ENCODE measurements at regions not wholly inside any gene's neighbourhood (a gene's known extent, or its start where the extent isn't known, plus 50 kb on each side); places are given as distances from the start of the nearest gene placed in this dataset.

DNA sequence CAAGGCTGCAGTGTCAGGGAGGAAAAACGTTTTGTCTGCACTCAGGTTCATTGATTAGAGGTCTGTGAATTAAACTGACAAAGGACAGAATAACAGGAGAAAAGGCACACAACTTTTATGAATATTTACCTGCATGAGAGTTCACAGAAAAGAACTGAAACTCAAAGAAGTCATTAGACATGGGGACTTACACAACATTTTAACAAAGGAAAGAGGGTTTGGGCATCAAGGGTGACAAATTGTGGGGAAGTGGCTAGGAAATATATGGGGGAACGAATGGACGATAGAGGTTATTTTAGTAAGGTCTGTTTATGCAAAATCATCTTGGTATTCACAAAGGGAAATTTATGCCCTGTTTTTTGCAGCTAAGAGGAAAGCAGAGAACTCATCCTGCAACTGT, 65.6 kb upstream of the C15orf39 start:
- no peak for DNase-seq

DNA sequence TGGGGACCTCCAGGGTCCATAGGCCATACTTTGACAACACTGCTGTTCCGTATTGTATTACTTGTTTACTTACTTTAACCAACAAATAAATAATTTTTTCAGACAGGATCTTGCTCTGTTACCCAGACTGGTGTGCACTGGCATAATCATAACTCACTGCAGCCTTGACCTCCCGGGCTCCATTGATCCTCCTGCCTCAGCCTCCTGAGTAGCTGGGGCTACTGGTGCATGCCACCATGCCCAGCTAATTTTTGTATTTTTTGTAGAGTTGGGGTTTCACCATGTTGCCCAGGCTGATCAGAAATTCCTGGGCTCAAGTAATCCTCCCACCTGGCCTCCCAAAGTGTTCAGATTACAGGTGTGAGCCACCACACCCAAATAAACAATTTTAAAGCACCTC, 64.9 kb upstream of the C15orf39 start:
- DNase-seq = no peak

DNA sequence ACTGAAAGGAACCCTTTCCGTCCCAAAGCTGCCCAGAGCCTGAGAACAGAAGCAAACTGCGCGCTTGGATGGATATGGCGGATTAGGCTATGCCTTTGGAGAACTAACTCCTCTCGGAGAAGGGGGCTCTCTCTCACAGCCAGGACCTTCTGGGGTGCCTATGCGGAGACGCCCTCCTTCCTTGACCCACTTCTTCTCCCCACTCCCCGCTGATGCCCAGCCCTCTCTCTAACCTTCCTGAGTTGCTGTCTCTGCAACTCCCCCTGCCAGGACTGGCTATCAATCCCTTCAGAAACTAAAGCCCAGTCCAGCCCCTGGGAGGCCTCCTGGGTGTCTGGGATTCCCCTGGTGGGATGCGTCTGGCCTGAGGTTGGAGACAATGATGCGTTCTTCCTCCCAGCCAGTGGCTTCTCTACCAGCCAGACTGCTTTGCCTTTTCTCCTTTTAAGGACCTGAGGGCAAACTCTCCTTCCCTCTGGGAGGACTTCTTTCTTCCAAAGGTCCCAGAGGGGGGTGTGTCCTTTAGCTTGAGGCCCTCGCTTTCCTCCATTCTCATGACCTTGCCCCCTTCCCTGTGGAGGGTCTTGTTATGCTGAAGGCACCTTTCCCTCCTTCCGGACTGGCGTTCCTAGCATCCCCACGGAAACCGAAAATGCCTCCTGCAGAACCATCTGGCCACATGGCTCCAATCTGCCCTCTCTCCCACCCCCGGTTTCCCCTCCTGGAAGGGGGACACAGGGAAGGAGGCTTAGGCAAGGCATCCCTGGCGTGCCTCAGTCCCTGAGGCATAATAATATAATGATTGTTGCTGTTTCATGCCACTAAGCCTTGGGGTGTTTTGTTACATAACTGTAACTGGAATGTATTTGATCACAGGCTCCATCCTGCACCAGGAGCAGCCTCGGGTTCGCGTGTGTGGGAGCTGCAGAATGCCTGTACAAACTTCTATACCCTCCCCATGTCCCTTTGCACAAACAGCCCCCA, 63.4 kb upstream of the C15orf39 start:
- DNase-seq = no peak

DNA sequence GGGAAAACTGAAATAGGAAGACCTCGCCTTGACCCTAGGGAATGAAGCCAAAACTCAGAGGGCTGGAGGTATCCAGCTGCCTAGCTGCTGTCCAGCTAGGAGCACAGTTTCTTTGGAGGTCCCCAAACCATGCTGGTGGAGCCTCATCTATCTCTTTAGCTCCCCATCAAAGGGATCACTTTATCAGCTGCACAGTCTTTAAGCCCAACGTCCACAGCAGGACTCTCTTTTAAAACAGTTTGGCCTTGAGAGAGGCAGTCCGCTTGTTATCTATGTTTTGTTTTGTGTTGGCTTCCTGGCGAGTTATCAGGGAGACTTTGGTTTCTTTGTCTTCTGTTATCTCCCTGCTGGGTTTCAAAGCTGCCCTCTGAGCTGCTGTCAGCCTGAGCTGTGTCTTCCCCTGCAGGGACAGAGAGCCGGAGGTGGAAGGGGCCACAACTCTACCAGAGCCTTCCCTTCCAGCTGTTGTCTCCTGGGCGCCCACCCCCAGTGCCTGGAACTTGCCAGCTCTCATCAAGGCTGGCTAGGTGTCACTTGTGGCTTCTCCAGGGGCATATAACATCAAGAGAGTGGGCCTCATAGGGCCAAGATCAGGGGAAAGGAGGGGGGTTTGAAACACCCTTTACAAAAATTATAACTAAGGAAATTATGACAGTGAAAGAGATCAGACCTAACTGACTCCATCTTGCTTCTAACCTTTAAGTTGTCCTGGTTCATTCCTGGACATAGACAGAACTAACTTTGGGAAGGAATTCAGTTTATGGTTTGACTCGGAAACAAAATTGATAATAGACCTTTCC, 61.4 kb upstream of the C15orf39 start:
- DNase-seq = no peak

DNA sequence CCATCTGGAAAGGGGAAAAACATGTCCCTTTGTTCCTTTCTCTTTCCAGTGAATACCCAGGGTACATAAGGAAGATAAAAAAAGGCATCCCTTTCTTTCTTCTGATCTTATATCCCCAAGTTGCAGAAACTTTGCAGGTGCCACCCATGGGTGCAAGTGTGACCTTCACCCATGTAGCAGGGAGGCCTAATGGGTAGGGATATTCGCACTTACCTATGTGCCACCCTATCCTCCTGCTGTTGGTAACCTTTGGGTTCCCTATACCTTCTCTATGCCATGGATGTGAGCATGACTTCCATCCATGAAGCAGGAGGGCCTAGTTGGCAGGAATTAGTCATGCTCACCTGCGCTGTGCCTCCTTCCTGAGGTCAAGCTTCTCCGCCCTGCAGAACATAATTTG, 59.2 kb upstream of the C15orf39 start:
- no peak for DNase-seq

DNA sequence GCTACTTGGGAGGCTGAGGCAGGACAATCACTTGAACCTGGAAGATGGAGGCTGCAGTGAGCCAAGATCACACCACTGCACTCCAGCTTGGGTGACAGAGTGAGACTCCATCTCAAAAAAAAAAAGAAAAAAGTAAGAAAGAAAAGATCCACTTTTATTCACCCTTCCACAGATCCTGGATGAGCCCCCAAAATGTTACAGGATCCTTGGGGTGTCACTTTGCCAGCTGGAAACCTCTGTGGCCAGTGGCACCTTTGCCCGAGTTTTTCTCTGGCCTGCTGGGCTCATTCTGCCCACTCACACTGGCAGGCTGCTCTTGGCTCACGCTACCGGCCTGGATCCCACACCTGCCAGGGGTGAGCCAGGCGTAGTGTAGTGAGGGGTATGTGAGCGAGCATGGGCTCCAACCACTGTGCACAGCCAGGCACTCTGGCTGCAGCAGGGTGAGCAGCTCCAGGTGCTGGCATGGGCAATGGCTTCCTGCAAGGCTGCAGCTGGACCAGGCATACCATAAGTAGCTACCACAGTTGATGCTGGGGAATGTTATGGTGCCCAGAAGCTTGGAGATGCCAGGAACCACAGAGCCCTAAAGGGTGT, 57.8 kb upstream of the C15orf39 start:
- DNase-seq = no peak

DNA sequence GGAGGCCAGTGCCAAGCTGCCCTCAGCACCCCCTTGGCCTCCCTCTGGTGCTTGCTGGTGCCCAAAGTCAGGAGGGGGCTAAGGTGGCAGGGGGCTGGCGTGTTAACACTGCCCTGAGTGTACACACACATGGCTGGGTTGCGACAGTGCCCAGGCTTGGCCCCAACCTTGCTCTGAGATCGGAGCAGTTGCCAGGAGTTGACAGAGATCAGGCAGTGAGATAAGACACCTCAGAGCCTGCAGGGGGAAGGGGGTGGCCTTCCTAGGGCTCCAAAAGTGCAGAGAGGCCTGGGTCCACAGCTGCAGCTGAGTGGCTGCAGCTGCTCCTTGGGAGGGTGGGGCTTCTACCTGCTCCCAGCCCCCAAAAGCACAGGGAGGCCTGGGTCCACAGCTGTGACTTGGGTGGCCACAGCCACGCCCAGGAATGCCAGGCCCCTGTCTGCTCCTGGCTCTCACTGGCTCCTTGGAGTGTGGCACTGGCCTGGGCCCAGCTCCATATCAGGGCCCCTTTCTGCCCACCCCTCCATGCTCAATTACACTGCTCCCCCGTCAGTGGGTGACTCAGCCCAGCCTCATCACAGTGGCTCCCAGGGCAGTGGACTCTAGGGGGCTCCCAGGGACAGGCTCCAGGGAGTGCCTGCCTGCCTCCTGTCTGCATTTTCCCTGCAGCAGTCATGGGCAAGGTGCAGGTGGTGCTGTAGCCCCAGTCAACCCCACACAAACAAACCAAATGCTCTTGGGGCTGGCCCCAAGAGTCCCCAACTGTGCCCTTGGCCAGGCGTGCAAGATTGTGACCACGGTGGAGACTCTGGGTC, 56.4 kb upstream of the C15orf39 start:
- no peak for DNase-seq

DNA sequence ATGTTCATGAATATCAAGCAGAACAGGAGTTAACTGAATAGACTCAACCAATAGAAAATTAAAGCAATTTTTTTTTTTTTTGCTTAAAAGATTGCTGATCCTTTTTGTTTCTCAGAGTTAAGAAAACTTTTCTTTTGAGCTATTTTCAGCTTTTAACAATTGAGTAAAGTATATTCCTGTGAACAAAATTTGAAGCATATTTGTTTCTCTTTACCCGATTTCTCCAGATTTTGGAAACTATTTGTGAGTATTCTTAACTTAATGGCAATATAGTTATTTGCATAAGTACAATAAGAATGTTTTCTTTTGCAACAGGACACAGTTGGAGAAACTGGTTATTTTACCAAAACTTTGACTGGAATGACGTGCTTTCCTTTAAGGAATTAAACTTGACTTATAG, 53.4 kb upstream of the C15orf39 start:
- DNase-seq = no peak

DNA sequence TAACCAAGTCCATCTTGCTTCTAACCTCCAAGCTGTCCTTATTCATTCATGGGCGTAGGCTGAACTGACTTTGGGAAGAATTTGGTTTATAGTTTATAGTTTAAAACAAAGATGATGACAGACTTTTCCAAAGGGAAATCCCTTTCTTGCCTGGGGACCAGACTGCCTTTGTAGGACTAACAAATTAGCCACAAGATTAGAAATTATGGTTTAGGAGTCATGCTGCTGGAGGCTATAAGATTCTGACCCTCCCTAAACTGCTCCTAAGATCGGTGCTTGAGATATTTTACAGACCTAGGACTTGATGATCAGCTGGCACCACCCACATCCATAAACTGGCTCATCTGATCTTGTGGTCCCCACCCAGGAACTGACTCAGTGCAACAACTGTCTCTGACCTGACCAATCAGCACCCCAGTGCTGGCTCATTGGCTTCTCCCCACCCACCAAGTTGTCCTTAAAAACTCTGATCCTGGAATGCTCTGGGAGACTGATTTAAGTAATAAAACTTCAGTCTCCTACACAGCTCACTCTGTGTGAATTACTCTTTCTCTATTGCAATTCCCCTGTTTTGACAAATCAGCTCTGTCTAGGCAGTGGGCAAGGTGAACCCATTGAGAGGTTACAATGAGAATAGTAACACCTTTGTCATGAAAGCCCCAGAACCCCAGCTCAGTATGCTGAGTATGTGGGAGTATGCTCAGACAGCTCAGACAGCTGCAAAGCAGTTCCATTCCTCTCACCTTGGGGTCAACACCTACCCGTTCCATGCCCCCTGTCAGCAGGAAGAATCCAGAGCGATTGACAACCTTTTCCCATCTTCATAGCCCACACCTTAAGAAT, 51.6 kb upstream of the C15orf39 start:
- DNase-seq = no peak

DNA sequence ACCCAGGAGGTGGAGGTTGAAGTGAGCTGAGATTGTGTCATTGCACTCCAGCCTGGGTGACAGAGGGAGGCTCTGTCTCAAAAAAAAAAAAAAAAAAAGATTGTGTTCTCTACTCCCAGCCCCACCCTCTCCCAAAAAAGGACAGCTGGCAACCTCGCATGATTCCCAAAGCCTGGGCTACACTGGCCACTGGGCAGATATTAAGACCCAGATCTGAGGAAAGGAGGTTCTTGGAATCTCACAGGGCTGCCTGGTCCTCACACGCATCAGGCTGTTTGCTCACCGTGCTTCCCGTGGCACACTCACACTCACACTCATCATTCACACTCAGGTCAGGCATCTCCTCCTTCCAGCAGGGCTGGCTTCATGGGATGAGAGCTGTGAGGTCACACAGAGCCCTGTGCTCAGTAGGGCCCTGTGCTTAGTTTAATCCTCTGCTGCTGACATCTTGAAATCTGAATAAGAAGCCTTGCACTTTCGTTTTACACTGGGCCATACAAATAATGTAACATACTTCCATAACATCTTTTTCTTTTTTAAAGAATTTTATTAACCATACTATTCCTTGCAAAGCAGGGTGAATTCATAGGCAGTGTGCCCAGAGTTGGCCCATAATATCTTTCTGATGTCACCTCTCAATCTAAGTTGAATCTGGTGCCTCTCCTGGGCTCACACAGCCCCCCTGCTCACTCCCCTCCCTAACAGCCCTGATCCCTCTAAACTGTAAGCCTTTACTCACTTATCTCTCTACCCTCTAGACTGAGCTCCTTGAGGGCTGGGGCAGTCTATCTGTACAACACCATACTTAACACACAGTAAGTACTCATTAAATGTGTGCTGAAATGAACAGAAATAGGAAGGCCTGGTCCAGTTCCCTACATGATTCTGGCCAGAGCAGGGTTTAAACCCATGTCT, 50.2 kb upstream of the C15orf39 start:
- DNase-seq = no peak
